Muscle of leg (tissue), 3 donors: ENCODE measurements at regions not wholly inside any gene's neighbourhood (a gene's known extent, or its start where the extent isn't known, plus 50 kb on each side); places are given as distances from the start of the nearest gene placed in this dataset.
"Not testable (repeated sequence)": the region's sequence is repeated elsewhere in the genome, so short reads cannot be mapped to it uniquely, and the experiment has no call there.

ENCODE experiments used
- DNase-seq: peaks from one replicate; pipeline ENCODE4 v3.0.0; 2013
- H3K27ac ChIP-seq: one replicate; pipeline ENCODE4 v1.5.1; 2013; ENCODE audit warnings: mild to moderate bottlenecking, low read length, control low read depth
- H3K27me3 ChIP-seq: one replicate; pipeline ENCODE4 v1.6.1; 2013; ENCODE audit warnings: low read length; ENCODE audit not compliant: control insufficient read depth, insufficient read depth
- H3K36me3 ChIP-seq: one replicate; pipeline ENCODE4 v1.6.1; 2013; ENCODE audit warnings: low read length; ENCODE audit not compliant: control insufficient read depth, insufficient read depth
- H3K4me1 ChIP-seq: one replicate; pipeline ENCODE4 v1.6.1; 2013; ENCODE audit warnings: low read length; ENCODE audit not compliant: control insufficient read depth, insufficient read depth
- H3K4me3 ChIP-seq: one replicate; pipeline ENCODE4 v1.5.1; 2013; ENCODE audit warnings: low read length, control low read depth
- H3K9me3 ChIP-seq: replicated peaks from 2 replicates; pipeline ENCODE4 v1.6.1; 2013; ENCODE audit warnings: low read depth, low read length; ENCODE audit not compliant: control insufficient read depth
- WGBS: methylation state at CpG from one replicate; pipeline ENCODE4 v1.1.5; 2013; ENCODE audit warnings: missing lambda C conversion rate; ENCODE audit not compliant: insufficient coverage; 5-methylcytosine and 5-hydroxymethylcytosine counted together

DNA sequence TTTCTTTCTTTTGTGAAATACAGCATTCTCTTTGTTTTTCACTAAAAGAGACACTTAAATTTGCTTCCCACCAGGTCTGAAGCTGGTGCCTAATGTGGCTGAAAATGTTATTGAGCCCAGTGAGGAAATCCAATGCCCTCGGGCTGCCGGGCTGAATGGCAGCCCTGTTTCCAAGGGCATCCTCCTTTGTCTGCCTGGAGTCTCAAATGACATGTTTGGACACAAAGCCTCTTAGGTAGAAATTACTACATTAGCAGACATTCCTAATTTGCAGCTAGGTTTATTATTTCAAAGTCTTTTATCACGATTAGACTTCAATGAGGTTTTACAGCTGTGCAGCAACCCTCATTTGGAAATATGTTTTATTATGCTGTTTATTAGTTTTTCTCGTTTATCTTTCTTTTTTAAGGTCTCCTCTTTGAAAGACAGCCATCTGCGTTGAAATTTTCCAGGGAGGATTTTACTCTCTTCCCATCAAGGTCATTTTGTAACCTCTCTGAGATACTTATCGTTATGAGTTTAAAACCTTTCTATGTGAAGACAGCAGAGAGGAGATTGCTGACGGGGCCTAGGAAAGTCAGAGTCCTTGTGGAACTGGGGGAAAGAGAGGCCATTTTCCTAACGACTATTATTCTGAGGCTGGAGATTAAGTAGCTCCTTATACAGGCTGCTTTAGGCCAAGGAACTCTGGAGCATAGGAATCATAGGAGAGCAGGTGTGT lies 59.0 kb upstream of the ZNF532 start:
- Histone ChIP-seq H3K4me3 (no peak overlapping the region), H3K4me1 (no peaks in the 10 kb centered on the region), H3K9me3 (peaks cover 3% of the 10 kb centered on the region), H3K36me3 (no peaks in the 10 kb centered on the region), H3K27me3 (peaks cover 3% of the 10 kb centered on the region), H3K27ac (no peak overlapping the region)
- WGBS = 31% methylated on average over 5 of the region's 8 CpGs
- no peak for DNase-seq

- DNase-seq = no peak
- no peak overlapping the region for H3K4me3 ChIP-seq
- no peaks in the 10 kb centered on the region for H3K4me1 ChIP-seq
- H3K27ac ChIP-seq = no peak overlapping the region
- H3K9me3 ChIP-seq = peaks cover 3% of the 10 kb centered on the region
- 87% methylated on average over 17 of the region's 20 CpGs for WGBS
- H3K36me3 ChIP-seq = no peaks in the 10 kb centered on the region
- no peaks in the 10 kb centered on the region for H3K27me3 ChIP-seq
Measured at GRCh38 chr18:58806826-58807714, 57.6 kb upstream of the ZNF532 start.

- Histone ChIP-seq H3K27ac (no peak overlapping the region), H3K36me3 (no peaks in the 10 kb centered on the region), H3K9me3 (peaks cover 3% of the 10 kb centered on the region), H3K4me1 (no peaks in the 10 kb centered on the region), H3K27me3 (no peaks in the 10 kb centered on the region), H3K4me3 (no peak overlapping the region)
- 84% methylated on average over 7 of the region's 10 CpGs for WGBS
- no peak for DNase-seq
Measured at GRCh38 chr18:58807766-58808165, 56.9 kb upstream of the ZNF532 start.

DNA sequence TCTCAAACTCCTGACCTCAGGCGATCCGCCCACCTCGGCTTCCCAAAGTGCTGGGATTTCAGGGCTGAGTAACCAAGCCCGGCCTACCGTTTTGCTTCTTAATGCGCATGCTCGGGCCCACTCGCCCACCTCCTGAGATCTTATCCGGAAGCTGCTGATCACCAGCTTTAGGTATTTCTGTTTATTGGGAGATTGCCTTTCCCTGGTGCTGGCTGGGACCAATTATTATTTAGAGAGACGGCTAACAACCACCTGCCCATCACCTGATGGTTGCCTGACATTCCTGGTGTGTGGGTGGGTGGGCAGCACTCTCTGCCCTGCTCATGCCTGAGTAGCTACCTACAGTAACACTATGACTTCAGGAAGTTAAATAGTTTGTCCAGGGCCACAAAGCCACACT lies 56.3 kb upstream of the ZNF532 start:
- Histone ChIP-seq H3K27ac (no peak overlapping the region), H3K27me3 (no peaks in the 10 kb centered on the region), H3K9me3 (peaks cover 3% of the 10 kb centered on the region), H3K36me3 (no peaks in the 10 kb centered on the region), H3K4me3 (no peak overlapping the region), H3K4me1 (no peaks in the 10 kb centered on the region)
- 89% methylated on average over 8 of the region's 10 CpGs for WGBS
- DNase-seq = no peak

- H3K4me1 ChIP-seq, H3K9me3 ChIP-seq, DNase-seq, H3K27ac ChIP-seq, H3K36me3 ChIP-seq, H3K27me3 ChIP-seq, H3K4me3 ChIP-seq: not testable (repeated sequence)
- WGBS = 100% methylated on average over 1 of the region's 13 CpGs
Measured at GRCh38 chr18:58811859-58812258, 52.8 kb upstream of the ZNF532 start.

DNA sequence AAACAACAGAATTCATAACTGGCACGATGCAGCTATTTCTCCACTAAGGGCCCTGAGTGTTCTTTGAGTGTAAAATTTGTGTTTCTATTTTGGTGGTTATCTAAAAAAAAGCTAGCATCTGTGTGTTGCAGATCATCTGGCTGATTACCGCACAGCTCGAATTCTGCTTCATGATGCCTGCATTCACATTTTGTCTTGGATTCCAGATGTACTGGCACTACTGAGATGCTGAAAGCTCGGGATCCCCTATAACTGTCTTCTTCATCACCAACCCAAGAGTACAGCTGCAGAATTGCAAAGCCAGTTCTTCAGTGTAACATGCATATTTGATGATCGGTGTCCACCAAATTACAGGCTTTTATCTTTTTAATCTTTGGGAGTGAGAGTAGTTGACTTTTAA lies 51.6 kb upstream of the ZNF532 start:
- 20% methylated on average over 1 of the region's 5 CpGs for WGBS
- no peaks in the 10 kb centered on the region for H3K27me3 ChIP-seq
- peak; percentile 31 for DNase-seq
- H3K4me1 ChIP-seq = no peaks in the 10 kb centered on the region
- H3K36me3 ChIP-seq = no peaks in the 10 kb centered on the region
- no peak overlapping the region for H3K4me3 ChIP-seq
- H3K9me3 ChIP-seq = no peaks in the 10 kb centered on the region
- H3K27ac ChIP-seq = no peak overlapping the region

DNA sequence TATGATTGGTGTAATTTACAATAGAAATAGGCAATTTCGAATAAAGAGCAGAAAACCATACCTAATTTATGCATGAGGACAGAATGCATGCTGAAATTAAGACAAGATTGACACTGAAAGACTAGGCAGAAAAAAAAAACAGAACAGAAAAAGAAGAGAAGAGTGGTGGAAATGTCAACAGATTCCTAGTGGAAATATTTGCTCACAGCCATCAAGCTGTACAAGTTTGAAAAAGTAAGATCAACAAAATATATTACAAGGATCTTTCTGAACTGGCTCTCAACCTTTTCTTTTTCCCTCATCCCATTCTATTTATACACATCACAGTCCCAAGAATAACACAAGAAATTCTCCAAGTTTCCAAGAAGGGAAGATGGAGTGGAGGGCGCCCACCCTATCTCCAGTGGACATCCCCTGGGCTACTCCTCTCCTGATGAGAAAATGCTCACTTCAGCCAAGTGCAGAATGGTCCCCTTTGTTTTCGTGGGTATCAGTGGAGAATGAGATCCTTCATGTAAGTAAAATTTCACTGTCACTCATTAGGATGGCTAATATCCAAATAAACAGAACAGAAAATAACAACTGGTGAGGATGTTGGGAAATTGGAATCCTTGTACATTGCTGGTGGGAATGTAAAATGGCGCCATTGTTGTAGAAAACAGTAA lies 51.0 kb upstream of the ZNF532 start:
- no CpG with 5 or more reads among the region's 4 CpGs for WGBS
- Histone ChIP-seq H3K4me1 (no peaks in the 10 kb centered on the region), H3K27ac (peak overlapping the region; percentile 32), H3K36me3 (no peaks in the 10 kb centered on the region), H3K27me3 (no peaks in the 10 kb centered on the region), H3K9me3 (no peaks in the 10 kb centered on the region), H3K4me3 (no peak overlapping the region)
- DNase-seq = peak; percentile 57

DNA sequence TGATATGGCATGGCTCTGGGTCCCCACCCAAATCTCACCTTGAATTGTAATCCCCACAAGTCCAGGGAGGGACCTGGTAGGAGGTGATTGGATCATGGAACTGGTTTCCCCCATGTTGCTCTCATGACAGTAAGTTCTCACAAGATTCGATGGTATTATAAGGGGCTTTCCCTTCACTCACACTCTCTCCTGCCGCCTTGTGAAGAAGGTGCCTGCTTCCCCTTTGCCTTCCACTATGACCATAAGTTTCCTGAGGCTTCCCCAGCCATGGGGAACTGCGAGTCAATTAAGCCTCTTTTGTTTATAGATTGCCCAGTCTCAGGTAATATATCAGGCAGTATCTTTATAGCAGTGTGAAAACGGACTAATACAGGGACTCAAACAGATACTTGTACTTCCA lies 50.4 kb upstream of the ZNF532 start:
- DNase-seq = no peak
- no CpG with 5 or more reads among the region's 4 CpGs for WGBS
- Histone ChIP-seq H3K27ac (no peak overlapping the region), H3K9me3 (no peaks in the 10 kb centered on the region), H3K4me1 (no peaks in the 10 kb centered on the region), H3K27me3 (no peaks in the 10 kb centered on the region), H3K36me3 (no peaks in the 10 kb centered on the region), H3K4me3 (no peak overlapping the region)
